ENCODE measurements at regions not wholly inside any gene's neighbourhood (a gene's known extent, or its start where the extent isn't known, plus 50 kb on each side); places are given as distances from the start of the nearest gene placed in this dataset.

GRCh38 chr4:186846426-186846825 is 122.8 kb upstream of the FAT1 start:
- TF ChIP-seq CTCF (IDR thresholded peaks at IDR 0.05) (no peak), POLR2A (IDR thresholded peaks at IDR 0.05) (no peak), EP300 (IDR thresholded peaks at IDR 0.05) (no peak)
